Panc1 (cell line): ENCODE measurements at regions not wholly inside any gene's neighbourhood (a gene's known extent, or its start where the extent isn't known, plus 50 kb on each side); places are given as distances from the start of the nearest gene placed in this dataset.

Experiments
- ATAC-seq: fragments of 200-7000 bp; cut with Tn5 transposase; 2 replicates; pipeline ENCODE4 v1.9.1; 2020; ENCODE audit warnings: mild to moderate bottlenecking, moderate library complexity
- BruUV-seq: library from RNA; stranded (reverse); fragments of 400-500 nt; replicated peaks from 2 replicates; lab custom pipeline; 2021; lab: Mats Ljungman, UMichigan
- CTCF ChIA-PET: fragments of 300-600 bp; sonication (Branson Sonifier 250); formaldehyde crosslinking; loops from one replicate; lab custom pipeline; 2022; ENCODE audit warnings: antibody characterized with exemption; lab: Charles Lee
- POLR2A ChIA-PET: fragments of 300-600 bp; sonication (Branson Sonifier 250); formaldehyde crosslinking; loops from one replicate; lab custom pipeline; 2022; ENCODE audit warnings: antibody characterized with exemption; lab: Charles Lee
- DNase-seq: peaks from one replicate; pipeline ENCODE4 v3.0.0-alpha.2; 2010; ENCODE audit warnings: low read depth, low spot score
- H3K27ac ChIP-seq: 2 replicates; pipeline ENCODE4 v1.5.1; 2011; ENCODE audit warnings: mild to moderate bottlenecking, low read length, inconsistent platforms
- H3K27me3 ChIP-seq: fragments of 200-500 bp; sonication (Bioruptor generic); 2 replicates; pipeline ENCODE4 v1.6.0; 2014; ENCODE audit warnings: low read length, inconsistent platforms; ENCODE audit not compliant: control insufficient read depth, insufficient read depth
- H3K36me3 ChIP-seq: fragments of 200-500 bp; sonication (Bioruptor generic); 2 replicates; pipeline ENCODE4 v1.5.1; 2014; ENCODE audit warnings: inconsistent platforms, mild to moderate bottlenecking, low read length, moderate library complexity; ENCODE audit not compliant: control insufficient read depth, insufficient read depth
- H3K4me1 ChIP-seq: 2 replicates; pipeline ENCODE4 v1.5.1; 2011; ENCODE audit warnings: inconsistent platforms, mild to moderate bottlenecking, low read length, moderate library complexity; ENCODE audit not compliant: control insufficient read depth, insufficient read depth
- H3K4me3 ChIP-seq, 2 experiments: 2 replicates each; pipeline ENCODE4 v1.5.1; 2011 to 2012; ENCODE audit warnings: low read depth in 2 of 2, low read length in 2 of 2, mild to moderate bottlenecking in 2 of 2, inconsistent platforms in 1 of 2, moderate library complexity in 1 of 2
- H3K9me3 ChIP-seq: fragments of 200-500 bp; sonication (Bioruptor generic); 2 replicates; pipeline ENCODE4 v1.5.1; 2014; ENCODE audit warnings: low read depth, mild to moderate bottlenecking, inconsistent platforms, low read length, moderate library complexity; ENCODE audit not compliant: control insufficient read depth, insufficient read depth
- CTCF ChIP-seq: fragments of 450-650 bp; IDR thresholded peaks from 2 replicates; pipeline ENCODE4 v1.5.1; 2017; ENCODE audit warnings: mild to moderate bottlenecking
- POLR2AphosphoS5 ChIP-seq: IDR thresholded peaks from 2 replicates; pipeline ENCODE4 v1.6.1; 2012; ENCODE audit warnings: mild to moderate bottlenecking, low read depth, low read length, moderate library complexity
- REST ChIP-seq, 2 experiments: IDR thresholded peaks; 2 replicates each; pipeline ENCODE4 v1.6.1; 2011 to 2012; ENCODE audit warnings: low read depth in 2 of 2, control low read depth in 1 of 2, low read length in 1 of 2, mild to moderate bottlenecking in 1 of 2, moderate library complexity in 1 of 2; ENCODE audit not compliant: insufficient read depth in 1 of 2
- SIN3A ChIP-seq: IDR thresholded peaks from 2 replicates; pipeline ENCODE4 v1.6.1; 2012; ENCODE audit warnings: low read depth, mild to moderate bottlenecking, low read length, moderate library complexity, borderline replicate concordance; ENCODE audit not compliant: insufficient read depth
- TCF7L2 ChIP-seq: IDR thresholded peaks from 2 replicates; pipeline ENCODE4 v1.6.1; 2011; ENCODE audit warnings: mild to moderate bottlenecking, low read depth, low read length, inconsistent platforms
- in situ Hi-C: cut with HindIII; loops from 2 replicates; pipeline ENCODE4 v1.10.0; 2016; ENCODE audit warnings: low sequenced_read_pairs, low pct_unique_long_range_greater_than_20kb
- intact Hi-C: fragments of 100-400 bp; cut with micrococcal nuclease; formaldehyde crosslinking; loops from one replicate; pipeline ENCODE4 v1.10.0; 2022; ENCODE audit not compliant: unreplicated experiment

GRCh38 chr5:158375531-158375930, 516.6 kb upstream of the CLINT1 start:
- H3K27ac ChIP-seq = no peak overlapping the region
- H3K4me3 ChIP-seq = no peak overlapping the region
- no peaks in the 10 kb centered on the region for H3K27me3 ChIP-seq
- in situ Hi-C loops = no loop called here
- BruUV-seq = no TSS peak
- H3K4me1 ChIP-seq = no peaks in the 10 kb centered on the region
- CTCF ChIA-PET = no interaction called here
- TF ChIP-seq CTCF (no peak), REST (IDR thresholded peaks at IDR 0.05; ENCODE audit: insufficient read depth in 1 of 2, low read depth in 2 of 2, low read length in 1 of 2) (no peak), POLR2AphosphoS5 (no peak), TCF7L2 (no peak), SIN3A (no peak)
- ATAC-seq = no peak
- H3K9me3 ChIP-seq = no peaks in the 10 kb centered on the region
- no peak for DNase-seq
- POLR2A ChIA-PET = no interaction called here
- no peaks in the 10 kb centered on the region for H3K36me3 ChIP-seq
- intact Hi-C loops = no loop called here

GRCh38 chr5:158373608-158374395, 514.9 kb upstream of the CLINT1 start:
- H3K4me3 ChIP-seq = no peak overlapping the region
- H3K27me3 ChIP-seq = no peaks in the 10 kb centered on the region
- H3K9me3 ChIP-seq = no peaks in the 10 kb centered on the region
- ChIA-PET POLR2A (no interaction called here), CTCF (no interaction called here)
- intact Hi-C loops = no loop called here
- in situ Hi-C loops = no loop called here
- ATAC-seq (no peak), DNase-seq (no peak)
- H3K27ac ChIP-seq = no peak overlapping the region
- H3K4me1 ChIP-seq = no peaks in the 10 kb centered on the region
- TF ChIP-seq SIN3A = no peak
- TF ChIP-seq TCF7L2 = no peak
- TF ChIP-seq CTCF = no peak
- no peak for TF ChIP-seq POLR2AphosphoS5
- no peak for TF ChIP-seq REST (IDR thresholded peaks at IDR 0.05; ENCODE audit: insufficient read depth in 1 of 2, low read depth in 2 of 2, low read length in 1 of 2)
- no peaks in the 10 kb centered on the region for H3K36me3 ChIP-seq
- no TSS peak for BruUV-seq
